Superior temporal gyrus (tissue), 1 donor: ENCODE measurements at regions not wholly inside any gene's neighbourhood (a gene's known extent, or its start where the extent isn't known, plus 50 kb on each side); places are given as distances from the start of the nearest gene placed in this dataset.
"Not testable (repeated sequence)": the region's sequence is repeated elsewhere in the genome, so short reads cannot be mapped to it uniquely, and the experiment has no call there.

Source experiments
- DNase-seq: peaks from one replicate; pipeline ENCODE4 v3.0.0-alpha.2; 2016; ENCODE audit errors: extremely low spot score

GRCh38 chr18:2222270-2223185 lies 348.8 kb downstream of the METTL4 start:
- DNase-seq = no peak

- peak; percentile 24 for DNase-seq
These were observed 347.9 kb downstream of the METTL4 start for GRCh38 chr18:2223449-2223848.

- DNase-seq = peak; percentile 62
These were observed 347.5 kb downstream of the METTL4 start for GRCh38 chr18:2223849-2224248.

GRCh38 chr18:2236232-2236631 lies 335.1 kb downstream of the METTL4 start:
- no peak for DNase-seq

GRCh38 chr18:2237706-2238105 lies 333.6 kb downstream of the METTL4 start:
- no peak for DNase-seq

GRCh38 chr18:2240311-2240705 lies 331.0 kb downstream of the METTL4 start:
- no peak for DNase-seq

GRCh38 chr18:2244641-2245040 lies 326.7 kb downstream of the METTL4 start:
- DNase-seq = no peak

GRCh38 chr18:2247101-2247500 lies 324.2 kb downstream of the METTL4 start:
- DNase-seq = not testable (repeated sequence)

GRCh38 chr18:2254977-2255376 lies 316.3 kb downstream of the METTL4 start:
- no peak for DNase-seq

GRCh38 chr18:2256577-2256976 lies 314.7 kb downstream of the METTL4 start:
- no peak for DNase-seq

GRCh38 chr18:2258954-2259353 lies 312.4 kb downstream of the METTL4 start:
- DNase-seq = no peak

- no peak for DNase-seq
These were observed 307.9 kb downstream of the METTL4 start for GRCh38 chr18:2263303-2263890.

- DNase-seq = no peak
These were observed 296.7 kb downstream of the METTL4 start for GRCh38 chr18:2274613-2275012.

- no peak for DNase-seq
These were observed 290.2 kb downstream of the METTL4 start for GRCh38 chr18:2281086-2281485.

- no peak for DNase-seq
These were observed 289.6 kb downstream of the METTL4 start for GRCh38 chr18:2281523-2282199.

- no peak for DNase-seq
These were observed 278.0 kb downstream of the METTL4 start for GRCh38 chr18:2293109-2293839.

- no peak for DNase-seq
These were observed 270.0 kb downstream of the METTL4 start for GRCh38 chr18:2301316-2301715.

- no peak for DNase-seq
These were observed 269.3 kb downstream of the METTL4 start for GRCh38 chr18:2302012-2302411.

GRCh38 chr18:2302628-2303516 lies 268.4 kb downstream of the METTL4 start:
- DNase-seq = no peak

GRCh38 chr18:2303517-2304238 lies 267.6 kb downstream of the METTL4 start:
- DNase-seq = no peak
